A172 (cell line): ENCODE measurements at regions not wholly inside any gene's neighbourhood (a gene's known extent, or its start where the extent isn't known, plus 50 kb on each side); places are given as distances from the start of the nearest gene placed in this dataset.

Experiments
- DNase-seq: peaks from one replicate; pipeline ENCODE4 v3.0.0-alpha.2; 2015; ENCODE audit warnings: low spot score

GRCh38 chr6:149213829-149214228, 103.7 kb upstream of the TAB2 start:
- no peak for DNase-seq

- DNase-seq: no peak
Measured at GRCh38 chr6:149216459-149216858, 101.1 kb upstream of the TAB2 start.

- DNase-seq: no peak
Measured at GRCh38 chr6:149217466-149217888, 100.0 kb upstream of the TAB2 start.

GRCh38 chr6:149218471-149218870, 99.0 kb upstream of the TAB2 start:
- DNase-seq: no peak

- DNase-seq: no peak
Measured at GRCh38 chr6:149218915-149219314, 98.6 kb upstream of the TAB2 start.

- DNase-seq: no peak
Measured at GRCh38 chr6:149220882-149221773, 96.4 kb upstream of the TAB2 start.

- no peak for DNase-seq
Measured at GRCh38 chr6:149221774-149222070, 95.8 kb upstream of the TAB2 start.

- no peak for DNase-seq
Measured at GRCh38 chr6:149223120-149223903, 94.2 kb upstream of the TAB2 start.

- no peak for DNase-seq
Measured at GRCh38 chr6:149223904-149224351, 93.6 kb upstream of the TAB2 start.

- DNase-seq: no peak
Measured at GRCh38 chr6:149224399-149224798, 93.1 kb upstream of the TAB2 start.

GRCh38 chr6:149225370-149225769, 92.1 kb upstream of the TAB2 start:
- DNase-seq: no peak

GRCh38 chr6:149225946-149226345, 91.6 kb upstream of the TAB2 start:
- DNase-seq: no peak

- no peak for DNase-seq
Measured at GRCh38 chr6:149227796-149228195, 89.7 kb upstream of the TAB2 start.

GRCh38 chr6:149228311-149228955, 89.1 kb upstream of the TAB2 start:
- no peak for DNase-seq

- DNase-seq: no peak
Measured at GRCh38 chr6:149229096-149229495, 88.4 kb upstream of the TAB2 start.

GRCh38 chr6:149230712-149231460, 86.6 kb upstream of the TAB2 start:
- no peak for DNase-seq

- no peak for DNase-seq
Measured at GRCh38 chr6:149231778-149232177, 85.7 kb upstream of the TAB2 start.

GRCh38 chr6:149233056-149233715, 84.3 kb upstream of the TAB2 start:
- peak; percentile 97 for DNase-seq

- peak; percentile 32 for DNase-seq
Measured at GRCh38 chr6:149234051-149234962, 83.2 kb upstream of the TAB2 start.

GRCh38 chr6:149235130-149235561, 82.4 kb upstream of the TAB2 start:
- DNase-seq: peak; percentile 76
